ENCODE measurements at regions not wholly inside any gene's neighbourhood (a gene's known extent, or its start where the extent isn't known, plus 50 kb on each side); places are given as distances from the start of the nearest gene placed in this dataset.

DNA sequence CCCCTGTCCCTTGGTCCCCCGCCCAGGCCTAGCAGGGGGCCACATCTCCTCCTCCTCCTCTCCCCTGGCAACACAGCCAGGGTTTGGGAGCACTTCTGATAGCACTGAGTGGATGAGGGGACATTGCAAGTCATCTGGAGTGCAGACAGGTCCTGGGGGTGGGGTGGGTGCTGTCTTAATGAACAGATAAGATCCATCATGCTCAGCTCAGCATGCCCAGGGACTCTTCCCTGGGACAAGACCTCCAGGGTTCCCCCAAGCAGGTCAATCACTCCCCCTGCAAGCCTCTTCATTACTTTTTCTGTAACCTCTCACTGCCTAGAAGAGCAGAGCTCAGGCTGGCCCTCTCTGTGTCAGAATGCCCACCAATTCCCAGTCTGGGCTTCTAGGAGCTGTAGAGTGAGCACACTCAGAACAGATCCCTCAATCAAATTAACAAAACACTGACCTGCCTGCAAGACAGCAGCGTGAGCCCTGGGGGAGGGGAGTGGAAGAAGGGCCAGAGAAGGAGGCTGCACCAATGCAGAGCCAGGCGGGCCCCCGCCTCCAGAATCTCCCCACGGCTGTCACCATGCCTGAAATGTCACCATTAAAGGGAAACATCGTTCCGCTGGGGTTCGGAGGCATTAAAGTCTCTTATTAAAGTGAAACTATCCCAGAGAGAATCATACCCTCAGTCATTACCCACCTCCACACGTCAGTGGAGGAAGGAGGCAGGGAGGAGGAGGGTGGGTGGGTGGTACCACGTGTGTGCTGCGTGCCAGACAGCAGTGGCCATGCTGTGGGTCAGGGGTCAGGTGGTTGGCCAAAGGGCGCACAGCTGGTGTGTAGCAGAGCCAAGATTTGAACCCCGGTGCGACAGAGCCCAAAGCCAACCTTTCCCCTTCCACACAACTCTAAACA lies 114.7 kb upstream of the LINGO1 start:
- no peak overlapping the region for H3K27ac ChIP-seq (ENCODE audit: low read depth, low read length)
- H4K5ac ChIP-seq (ENCODE audit: insufficient read length, low read depth, low read length) = no peak overlapping the region
- no peaks in the 10 kb centered on the region for H3K9me3 ChIP-seq (ENCODE audit: insufficient read depth in 2 of 2, low read depth in 1 of 2, low read length in 1 of 2)
- H3K79me1 ChIP-seq (ENCODE audit: low read depth, low read length) = no peaks in the 10 kb centered on the region
- peak overlapping the region; percentile 79 for H4K91ac ChIP-seq (replicated peaks; ENCODE audit: insufficient read length, low read length)
- no peak overlapping the region; a peak in 1 of 7 replicates for H3K9ac ChIP-seq (replicated peaks in 1 of 4; ENCODE audit: extremely low read depth in 1 of 4, low read depth in 3 of 4, low read length in 3 of 4)
- H3K27me3 ChIP-seq (replicated peaks in 1 of 4; ENCODE audit: control insufficient read depth in 3 of 4, extremely low read depth in 1 of 4, insufficient read depth in 3 of 4, low read length in 3 of 4) = peaks cover 0 to 9% (median 0%) of the 10 kb centered on the region in 4 experiments; a peak in 2 of 7 replicates
- H4K20me1 ChIP-seq (replicated peaks in 1 of 2; ENCODE audit: control insufficient read depth in 1 of 2, insufficient read depth in 2 of 2, low read length in 2 of 2) = peaks cover 0 to 1% of the 10 kb centered on the region in 2 experiments
- H2AK5ac ChIP-seq (ENCODE audit: low read depth, low read length) = peak overlapping the region; percentile 93; the same call in 1 of the 2 replicates
- no peak overlapping the region for H3K14ac ChIP-seq (ENCODE audit: insufficient read length)
- H2BK5ac ChIP-seq (ENCODE audit: low read depth, low read length) = peak overlapping the region; percentile 31; the same call in 1 of the 2 replicates
- H3K23ac ChIP-seq (ENCODE audit: insufficient read length) = no peak overlapping the region
- no peak overlapping the region for H3K4ac ChIP-seq (replicated peaks; ENCODE audit: insufficient read length, low read depth, low read length)
- WGBS, 2 experiments (ENCODE audit: extremely low coverage in 1 of 2, insufficient coverage in 1 of 2, insufficient read length in 1 of 2, insufficient replicate concordance in 2 of 2, low coverage in 1 of 2, low lambda C conversion rate in 2 of 2, missing lambda C conversion rate in 1 of 2) = 73% methylated on average over 14 of the region's 14 CpGs; no CpG with 5 or more reads in 1 of the 2 experiments
- H3K4me2 ChIP-seq (ENCODE audit: insufficient read depth in 1 of 2, low read depth in 2 of 2, low read length in 2 of 2) = peak overlapping the region; percentile 36 to 37
- no peak overlapping the region for H2BK120ac ChIP-seq (replicated peaks; ENCODE audit: low read depth, low read length)
- no peak overlapping the region for H3K56ac ChIP-seq (replicated peaks; ENCODE audit: insufficient read length, low read depth, low read length)
- POLR2A ChIA-PET (ENCODE audit: partially characterized antibody) = interaction anchor here (1.0 kb wide), 2 partner anchors 10 to 31 kb away, joined by 3 read pairs; no protein-coding TSS in a partner anchor
- FAIRE-seq (no peak), DNase-seq (ENCODE audit: low read depth in 1 of 2, low spot score in 2 of 2) (no peak)
- H3K18ac ChIP-seq (ENCODE audit: extremely low read depth, low read length) = no peak overlapping the region; the same call in 1 of the 2 replicates
- peaks cover 9 to 20% (median 14%) of the 10 kb centered on the region in 4 experiments for H3K4me1 ChIP-seq (replicated peaks in 1 of 4; ENCODE audit: control insufficient read depth in 3 of 4, insufficient read depth in 4 of 4, low read length in 3 of 4)
- CTCF ChIA-PET (ENCODE audit: partially characterized antibody) = interaction anchor here (0.8 to 3.7 kb wide), 8 partner anchors 21 to 687 kb away, joined by 3 to 13 read pairs (median 3); no protein-coding TSS in a partner anchor
- no peak overlapping the region for H2AFZ ChIP-seq (ENCODE audit: low read length)
- H4K8ac ChIP-seq (ENCODE audit: extremely low read depth, insufficient read depth, low read length) = peak overlapping the region; percentile 29
- H3K23me2 ChIP-seq (ENCODE audit: low read depth, low read length) = no peaks in the 10 kb centered on the region
- no peaks in the 10 kb centered on the region for H3K79me2 ChIP-seq (ENCODE audit: control insufficient read depth in 1 of 2, insufficient read depth in 2 of 2, low read length in 2 of 2)
- peak overlapping the region; percentile 65; the same call in 1 of the 2 replicates for H2BK12ac ChIP-seq (ENCODE audit: low read depth, low read length)
- H3K36me3 ChIP-seq (ENCODE audit: control insufficient read depth in 2 of 4, insufficient read depth in 4 of 4, low read length in 3 of 4) = no peaks in the 10 kb centered on the region
- H2BK15ac ChIP-seq (ENCODE audit: low read length) = no peak overlapping the region
- H3K4me3 ChIP-seq (ENCODE audit: extremely low read depth in 1 of 4, insufficient read depth in 2 of 4, low read depth in 3 of 4, low read length in 4 of 4) = no peak overlapping the region
- TF ChIP-seq, protein P1, sequence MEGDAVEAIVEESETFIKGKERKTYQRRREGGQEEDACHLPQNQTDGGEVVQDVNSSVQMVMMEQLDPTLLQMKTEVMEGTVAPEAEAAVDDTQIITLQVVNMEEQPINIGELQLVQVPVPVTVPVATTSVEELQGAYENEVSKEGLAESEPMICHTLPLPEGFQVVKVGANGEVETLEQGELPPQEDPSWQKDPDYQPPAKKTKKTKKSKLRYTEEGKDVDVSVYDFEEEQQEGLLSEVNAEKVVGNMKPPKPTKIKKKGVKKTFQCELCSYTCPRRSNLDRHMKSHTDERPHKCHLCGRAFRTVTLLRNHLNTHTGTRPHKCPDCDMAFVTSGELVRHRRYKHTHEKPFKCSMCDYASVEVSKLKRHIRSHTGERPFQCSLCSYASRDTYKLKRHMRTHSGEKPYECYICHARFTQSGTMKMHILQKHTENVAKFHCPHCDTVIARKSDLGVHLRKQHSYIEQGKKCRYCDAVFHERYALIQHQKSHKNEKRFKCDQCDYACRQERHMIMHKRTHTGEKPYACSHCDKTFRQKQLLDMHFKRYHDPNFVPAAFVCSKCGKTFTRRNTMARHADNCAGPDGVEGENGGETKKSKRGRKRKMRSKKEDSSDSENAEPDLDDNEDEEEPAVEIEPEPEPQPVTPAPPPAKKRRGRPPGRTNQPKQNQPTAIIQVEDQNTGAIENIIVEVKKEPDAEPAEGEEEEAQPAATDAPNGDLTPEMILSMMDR (IDR thresholded peaks at IDR 0.05; ENCODE audit: control extremely low read depth in 1 of 3, insufficient read depth in 1 of 3, low read depth in 1 of 3, low read length in 3 of 3) = no peak
- TF ChIP-seq HDAC2 (IDR thresholded peaks at IDR 0.05; ENCODE audit: borderline replicate concordance in 1 of 2, low read depth in 2 of 2, low read length in 2 of 2) = no peak
- no peak for TF ChIP-seq KDM4A (IDR thresholded peaks at IDR 0.05; ENCODE audit: low read depth, low read length, severe bottlenecking)
- H2BK20ac ChIP-seq (ENCODE audit: low read length) = peak overlapping the region; percentile 82

Measured in H1 (cell line).